ENCODE measurements at regions not wholly inside any gene's neighbourhood (a gene's known extent, or its start where the extent isn't known, plus 50 kb on each side); places are given as distances from the start of the nearest gene placed in this dataset.
"Not testable (repeated sequence)": the region's sequence is repeated elsewhere in the genome, so short reads cannot be mapped to it uniquely, and the experiment has no call there.

DNA sequence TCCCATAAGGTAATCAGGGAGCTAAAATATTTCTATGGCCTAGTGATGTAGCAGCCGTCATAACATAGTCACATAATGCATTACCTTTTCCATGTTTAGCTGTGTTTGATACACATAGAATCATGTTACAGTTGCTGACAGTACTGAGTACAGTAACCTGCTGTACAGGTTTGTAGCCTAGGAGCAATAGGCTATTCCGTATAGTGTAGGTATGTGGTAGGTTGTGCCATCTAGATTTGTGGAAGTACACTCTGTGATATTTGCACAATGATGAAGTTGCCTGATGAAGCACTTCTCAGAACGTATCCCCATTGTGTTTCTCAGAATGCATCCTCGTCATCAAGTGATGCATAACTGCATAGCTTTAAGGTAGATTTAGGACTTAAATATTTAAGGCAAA, 495.6 kb upstream of the ZFP42 start:
- TF ChIP-seq, protein P1, sequence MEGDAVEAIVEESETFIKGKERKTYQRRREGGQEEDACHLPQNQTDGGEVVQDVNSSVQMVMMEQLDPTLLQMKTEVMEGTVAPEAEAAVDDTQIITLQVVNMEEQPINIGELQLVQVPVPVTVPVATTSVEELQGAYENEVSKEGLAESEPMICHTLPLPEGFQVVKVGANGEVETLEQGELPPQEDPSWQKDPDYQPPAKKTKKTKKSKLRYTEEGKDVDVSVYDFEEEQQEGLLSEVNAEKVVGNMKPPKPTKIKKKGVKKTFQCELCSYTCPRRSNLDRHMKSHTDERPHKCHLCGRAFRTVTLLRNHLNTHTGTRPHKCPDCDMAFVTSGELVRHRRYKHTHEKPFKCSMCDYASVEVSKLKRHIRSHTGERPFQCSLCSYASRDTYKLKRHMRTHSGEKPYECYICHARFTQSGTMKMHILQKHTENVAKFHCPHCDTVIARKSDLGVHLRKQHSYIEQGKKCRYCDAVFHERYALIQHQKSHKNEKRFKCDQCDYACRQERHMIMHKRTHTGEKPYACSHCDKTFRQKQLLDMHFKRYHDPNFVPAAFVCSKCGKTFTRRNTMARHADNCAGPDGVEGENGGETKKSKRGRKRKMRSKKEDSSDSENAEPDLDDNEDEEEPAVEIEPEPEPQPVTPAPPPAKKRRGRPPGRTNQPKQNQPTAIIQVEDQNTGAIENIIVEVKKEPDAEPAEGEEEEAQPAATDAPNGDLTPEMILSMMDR (IDR thresholded peaks at IDR 0.05; ENCODE audit: low read depth, low read length) = no peak
- Histone ChIP-seq H3K27me3 (no peaks in the 10 kb centered on the region), H3K4me1 (no peaks in the 10 kb centered on the region), H3K9me3 (no peaks in the 10 kb centered on the region), H3K36me3 (no peaks in the 10 kb centered on the region), H3K4me3 (ENCODE audit: low read depth, low read length) (no peak overlapping the region)
- DNase-seq = no peak

DNA sequence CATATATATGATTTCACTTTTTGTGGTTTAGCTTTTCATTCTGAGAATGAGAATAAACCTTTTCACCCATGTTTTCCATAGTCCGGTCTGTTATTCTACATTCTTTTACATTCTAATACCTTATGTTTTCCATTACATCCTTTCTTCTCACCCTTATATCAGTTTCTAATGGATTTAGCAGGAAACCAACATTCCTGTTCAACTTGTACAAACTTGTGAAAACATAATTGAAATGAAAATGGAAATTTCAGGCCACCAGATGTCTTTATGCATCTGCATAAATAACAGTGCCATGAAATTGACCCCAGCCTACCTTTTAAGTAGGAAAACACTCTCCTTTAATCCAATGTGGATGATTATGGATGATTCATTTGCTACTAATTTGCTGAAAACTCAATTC, 494.8 kb upstream of the ZFP42 start:
- TF ChIP-seq, protein P1 (IDR thresholded peaks at IDR 0.05; ENCODE audit: low read depth, low read length) = no peak
- no peak for DNase-seq

DNA sequence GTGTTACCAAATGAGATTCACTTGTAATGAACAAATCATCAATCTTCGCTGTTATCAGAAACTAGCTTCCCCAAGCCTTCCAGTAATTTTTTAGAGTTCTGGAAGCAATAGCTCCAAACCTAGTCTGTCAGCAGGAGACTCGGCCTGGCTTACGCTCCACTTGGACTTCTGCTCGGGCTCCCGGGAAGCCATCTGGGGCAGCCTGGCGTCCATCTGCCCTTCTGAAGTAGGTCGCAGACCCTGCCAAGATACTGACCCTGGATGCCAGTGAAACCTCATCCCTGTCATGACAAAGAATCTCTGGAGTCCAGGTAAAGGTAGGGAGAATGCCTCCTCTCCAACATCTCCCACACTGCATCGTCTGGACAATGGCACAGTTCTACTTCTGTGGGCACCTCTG, 493.8 kb upstream of the ZFP42 start:
- DNase-seq = no peak
- Histone ChIP-seq H3K27me3 (no peaks in the 10 kb centered on the region), H3K4me3 (ENCODE audit: low read depth, low read length) (no peak overlapping the region), H3K4me1 (no peaks in the 10 kb centered on the region), H3K36me3 (no peaks in the 10 kb centered on the region), H3K9me3 (no peaks in the 10 kb centered on the region)
- TF ChIP-seq, protein P1 (IDR thresholded peaks at IDR 0.05; ENCODE audit: low read depth, low read length) = no peak

More for the DNA sequence above, 494.8 kb upstream of the ZFP42 start:
- H3K9me3 ChIP-seq = no peaks in the 10 kb centered on the region
- no peaks in the 10 kb centered on the region for H3K27me3 ChIP-seq
- H3K4me1 ChIP-seq = no peaks in the 10 kb centered on the region
- no peak overlapping the region for H3K4me3 ChIP-seq (ENCODE audit: low read depth, low read length)
- no peaks in the 10 kb centered on the region for H3K36me3 ChIP-seq

DNA sequence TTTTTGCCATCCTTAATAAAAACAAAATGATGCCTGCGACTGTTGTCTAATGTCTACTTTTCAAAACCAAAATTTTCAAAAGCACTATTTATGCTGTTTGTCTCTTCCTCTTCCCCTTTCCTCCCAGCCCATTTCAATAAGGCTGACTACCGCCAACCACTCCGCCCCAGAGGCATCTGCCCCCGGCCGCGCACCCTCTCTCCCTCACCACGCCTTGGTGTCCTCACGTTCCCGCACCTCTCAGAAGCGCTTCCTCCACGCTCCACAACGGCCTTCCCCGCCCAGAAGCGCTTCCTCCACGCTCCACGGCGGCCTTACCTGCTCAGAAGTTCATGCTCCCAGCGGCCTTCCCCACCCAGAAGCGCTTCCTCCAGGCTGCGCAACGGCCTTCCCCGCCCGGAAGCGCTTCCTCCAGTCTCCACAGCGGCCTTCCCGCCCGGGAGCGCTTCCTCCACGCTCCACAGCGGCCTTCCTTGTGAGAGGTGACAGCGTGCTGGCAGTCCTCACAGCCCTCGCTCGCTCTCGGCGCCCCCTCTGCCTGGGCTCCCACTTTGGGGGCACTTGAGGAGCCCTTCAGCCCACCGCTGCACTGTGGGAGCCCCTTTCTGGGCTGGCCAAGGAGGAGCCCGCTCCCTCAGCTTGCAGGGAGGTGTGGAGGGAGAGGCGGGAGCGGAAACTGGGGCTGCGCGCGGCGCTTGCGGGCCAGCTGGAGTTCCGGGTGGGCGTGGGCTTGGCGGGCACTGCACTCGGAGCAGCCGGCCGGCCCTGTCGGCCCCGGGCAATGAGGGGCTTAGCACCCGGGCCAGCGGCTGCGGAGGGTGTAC, 490.4 kb upstream of the ZFP42 start:
- no peaks in the 10 kb centered on the region for H3K27me3 ChIP-seq
- no peak overlapping the region for H3K4me3 ChIP-seq (ENCODE audit: low read depth, low read length)
- H3K36me3 ChIP-seq = no peaks in the 10 kb centered on the region
- no peaks in the 10 kb centered on the region for H3K9me3 ChIP-seq
- DNase-seq = no peak
- H3K4me1 ChIP-seq = no peaks in the 10 kb centered on the region
- TF ChIP-seq, protein P1 (IDR thresholded peaks at IDR 0.05; ENCODE audit: low read depth, low read length) = no peak

DNA sequence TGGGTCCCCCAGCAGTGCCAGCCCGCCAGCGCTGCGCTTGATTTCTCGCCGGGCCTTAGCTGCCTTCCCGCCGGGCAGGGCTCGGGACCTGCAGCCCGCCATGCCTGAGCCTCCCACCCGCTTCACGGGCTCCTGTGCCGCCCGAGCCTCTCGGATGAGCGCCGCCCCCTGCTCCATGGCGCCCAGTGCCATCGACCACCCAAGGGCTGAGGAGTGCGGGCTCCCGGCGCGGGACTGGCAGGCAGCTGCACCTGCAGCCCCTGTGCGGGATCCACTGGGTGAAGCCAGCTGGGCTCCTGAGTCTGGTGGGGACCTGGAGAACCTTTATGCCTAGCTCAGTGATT, 489.8 kb upstream of the ZFP42 start:
- H3K27me3 ChIP-seq; H3K9me3 ChIP-seq; H3K4me3 ChIP-seq (ENCODE audit: low read depth, low read length); DNase-seq; H3K36me3 ChIP-seq; H3K4me1 ChIP-seq: not testable (repeated sequence)

DNA sequence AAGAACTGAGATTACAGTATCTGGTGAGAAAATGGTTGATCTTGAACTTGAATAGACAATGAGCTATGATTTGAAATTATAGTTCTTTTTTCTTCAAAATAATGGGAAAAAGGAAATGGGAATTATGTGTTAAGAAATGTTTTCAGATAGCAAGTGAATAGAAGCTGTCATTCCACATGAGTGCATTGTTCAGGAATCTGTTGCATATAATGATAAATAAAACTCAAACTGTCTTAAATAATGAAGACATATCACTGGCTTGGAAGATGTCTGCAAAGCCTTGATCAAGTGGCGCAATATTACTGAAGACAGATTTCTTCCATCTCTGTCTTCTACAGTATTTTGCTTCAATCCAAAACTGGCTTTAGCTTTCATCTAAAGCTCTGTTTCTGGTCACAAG, 479.3 kb upstream of the ZFP42 start:
- TF ChIP-seq, protein P1 (IDR thresholded peaks at IDR 0.05; ENCODE audit: low read depth, low read length) = no peak
- Histone ChIP-seq H3K36me3 (no peaks in the 10 kb centered on the region), H3K9me3 (no peaks in the 10 kb centered on the region; the same call in 1 of the 2 replicates), H3K4me1 (no peaks in the 10 kb centered on the region), H3K4me3 (ENCODE audit: low read depth, low read length) (no peak overlapping the region), H3K27me3 (no peaks in the 10 kb centered on the region)
- no peak for DNase-seq

Data from BE2C (cell line).